NB4 (cell line): ENCODE measurements at regions not wholly inside any gene's neighbourhood (a gene's known extent, or its start where the extent isn't known, plus 50 kb on each side); places are given as distances from the start of the nearest gene placed in this dataset.
"Not testable (repeated sequence)": the region's sequence is repeated elsewhere in the genome, so short reads cannot be mapped to it uniquely, and the experiment has no call there.

ENCODE experiments used
- CTCF ChIP-seq: IDR thresholded peaks from one replicate; pipeline ENCODE4 v1.5.1; 2012; ENCODE audit warnings: low read depth, low read length
- POLR2A ChIP-seq: IDR thresholded peaks from 2 replicates; pipeline ENCODE4 v1.6.1; 2011; ENCODE audit warnings: mild to moderate bottlenecking; ENCODE audit not compliant: insufficient read length; ENCODE audit errors: extremely low read depth

- TF ChIP-seq CTCF, POLR2A: not testable (repeated sequence)
These were observed 97.3 kb upstream of the ADORA2B start for GRCh38 chr17:15847447-15848229.
